ENCODE measurements at regions not wholly inside any gene's neighbourhood (a gene's known extent, or its start where the extent isn't known, plus 50 kb on each side); places are given as distances from the start of the nearest gene placed in this dataset.

GRCh38 chr7:17178545-17178944 is 119.9 kb upstream of the AHR start:
- ATAC-seq (no peak), DNase-seq (no peak)
- intact Hi-C loops (cut with DNase I): no loop called here
- Histone ChIP-seq H3K27ac (no peak overlapping the region), H3K27me3 (ENCODE audit: low read depth) (no peaks in the 10 kb centered on the region), H3K36me3 (no peaks in the 10 kb centered on the region), H3K9me3 (no peaks in the 10 kb centered on the region), H3K4me3 (no peak overlapping the region), H3K4me1 (peaks cover under 1% of the 10 kb centered on the region)
- no peak for TF ChIP-seq CTCF (IDR thresholded peaks at IDR 0.05)

GRCh38 chr7:17181482-17181881 is 117.0 kb upstream of the AHR start:
- Histone ChIP-seq H3K4me3 (no peak overlapping the region), H3K4me1 (peaks cover 17% of the 10 kb centered on the region), H3K36me3 (no peaks in the 10 kb centered on the region), H3K27ac (no peak overlapping the region), H3K27me3 (ENCODE audit: low read depth) (no peaks in the 10 kb centered on the region), H3K9me3 (no peaks in the 10 kb centered on the region)
- ATAC-seq: no peak
- no peak for DNase-seq
- intact Hi-C loops (cut with DNase I): no loop called here
- TF ChIP-seq CTCF (IDR thresholded peaks at IDR 0.05): no peak

GRCh38 chr7:17183630-17184328 is 114.7 kb upstream of the AHR start:
- H3K36me3 ChIP-seq: no peaks in the 10 kb centered on the region

GRCh38 chr7:17184805-17185689 is 113.4 kb upstream of the AHR start:
- no peaks in the 10 kb centered on the region for H3K36me3 ChIP-seq
- H3K4me1 ChIP-seq: peaks cover 17% of the 10 kb centered on the region
- H3K27ac ChIP-seq: no peak overlapping the region
- ATAC-seq (peak in 1 of 2 donors; percentile 70), DNase-seq (no peak)
- no peaks in the 10 kb centered on the region for H3K9me3 ChIP-seq
- TF ChIP-seq CTCF (IDR thresholded peaks at IDR 0.05): no peak
- H3K4me3 ChIP-seq: no peak overlapping the region
- H3K27me3 ChIP-seq (ENCODE audit: low read depth): no peaks in the 10 kb centered on the region
- intact Hi-C loops (cut with DNase I): no loop called here

More at GRCh38 chr7:17183630-17184328, 114.7 kb upstream of the AHR start:
- no peak for TF ChIP-seq CTCF (IDR thresholded peaks at IDR 0.05)
- Histone ChIP-seq H3K9me3 (no peaks in the 10 kb centered on the region), H3K4me3 (no peak overlapping the region), H3K27me3 (ENCODE audit: low read depth) (no peaks in the 10 kb centered on the region), H3K4me1 (peaks cover 17% of the 10 kb centered on the region), H3K27ac (no peak overlapping the region)
- ATAC-seq (no peak), DNase-seq (no peak)
- intact Hi-C loops (cut with DNase I): no loop called here

- no peaks in the 10 kb centered on the region for H3K9me3 ChIP-seq
- no peak for TF ChIP-seq CTCF (IDR thresholded peaks at IDR 0.05)
- ATAC-seq: peak; percentile 73 to 74
- DNase-seq: no peak
- no peak overlapping the region for H3K4me3 ChIP-seq
- peaks cover 17% of the 10 kb centered on the region for H3K4me1 ChIP-seq
- H3K27me3 ChIP-seq (ENCODE audit: low read depth): no peaks in the 10 kb centered on the region
- intact Hi-C loops (cut with DNase I): no loop called here
- H3K27ac ChIP-seq: no peak overlapping the region
- no peaks in the 10 kb centered on the region for H3K36me3 ChIP-seq
Measured at GRCh38 chr7:17185690-17186070, 112.8 kb upstream of the AHR start.

Data from lower lobe of right lung (tissue), 2 donors.